OCI-LY3 (cell line): ENCODE measurements at regions not wholly inside any gene's neighbourhood (a gene's known extent, or its start where the extent isn't known, plus 50 kb on each side); places are given as distances from the start of the nearest gene placed in this dataset.

Source experiments
- H2AFZ ChIP-seq: fragments of 200-600, 300-600 bp; shearing (Covaris generic); 2 replicates; pipeline ENCODE4 v1.6.0; 2014; ENCODE audit warnings: antibody characterized with exemption, low read depth, low read length
- H3K27ac ChIP-seq: fragments of 200-600, 300-600 bp; sonication (generic); 2 replicates; pipeline ENCODE4 v1.5.1; 2014; ENCODE audit warnings: mild to moderate bottlenecking, low read length, moderate library complexity, mixed read lengths
- H3K27me3 ChIP-seq: fragments of 200-600, 300-600 bp; sonication (generic); 2 replicates; pipeline ENCODE4 v1.6.1; 2014; ENCODE audit warnings: low read depth, low read length, mixed read lengths
- H3K36me3 ChIP-seq: fragments of 200-600, 300-600 bp; sonication (generic); replicated peaks from 2 replicates; pipeline ENCODE3; 2014; ENCODE audit warnings: low read depth, low read length, mixed read lengths
- H3K4me1 ChIP-seq: fragments of 300-600, 200-600 bp; sonication (generic); 2 replicates; pipeline ENCODE4 v1.6.1; 2014; ENCODE audit warnings: low read length, mixed read lengths
- H3K4me2 ChIP-seq: fragments of 200-600, 300-600 bp; sonication (generic); 2 replicates; pipeline ENCODE4 v1.6.1; 2014; ENCODE audit warnings: low read length, mixed read lengths
- H3K4me3 ChIP-seq: fragments of 300-600, 200-600 bp; sonication (generic); 2 replicates; pipeline ENCODE4 v1.5.1; 2014; ENCODE audit warnings: antibody characterized with exemption, mild to moderate bottlenecking, low read length, moderate library complexity
- H3K79me2 ChIP-seq: fragments of 300-600, 200-600 bp; shearing (Covaris generic); 2 replicates; pipeline ENCODE4 v1.6.1; 2014; ENCODE audit warnings: mild to moderate bottlenecking, low read length, mixed read lengths
- H3K9ac ChIP-seq: fragments of 300-600, 200-600 bp; shearing (Covaris generic); 2 replicates; pipeline ENCODE4 v1.6.0; 2014; ENCODE audit warnings: mild to moderate bottlenecking, low read length, moderate library complexity
- H3K9me3 ChIP-seq: fragments of 200-600, 300-600 bp; shearing (Covaris generic); 2 replicates; pipeline ENCODE4 v1.6.1; 2014; ENCODE audit warnings: low read length, mixed read lengths; ENCODE audit not compliant: insufficient read depth
- H4K20me1 ChIP-seq: fragments of 200-600, 300-600 bp; sonication (generic); 2 replicates; pipeline ENCODE4 v1.6.1; 2016; ENCODE audit warnings: low read length, mixed read lengths; ENCODE audit not compliant: insufficient read depth
- EZH2phosphoT487 ChIP-seq: fragments of 200-600 bp; shearing (Covaris generic); IDR thresholded peaks from 2 replicates; pipeline ENCODE4 v1.6.1; 2018; ENCODE audit warnings: antibody characterized with exemption, mixed run types, low read depth
- TF ChIP-seq, protein P1 (sequence below): fragments of 200-600, 300-600 bp; sonication (generic); IDR thresholded peaks from 2 replicates; pipeline ENCODE4 v1.5.1; 2014; ENCODE audit warnings: antibody characterized with exemption, low read length, low read depth

DNA sequence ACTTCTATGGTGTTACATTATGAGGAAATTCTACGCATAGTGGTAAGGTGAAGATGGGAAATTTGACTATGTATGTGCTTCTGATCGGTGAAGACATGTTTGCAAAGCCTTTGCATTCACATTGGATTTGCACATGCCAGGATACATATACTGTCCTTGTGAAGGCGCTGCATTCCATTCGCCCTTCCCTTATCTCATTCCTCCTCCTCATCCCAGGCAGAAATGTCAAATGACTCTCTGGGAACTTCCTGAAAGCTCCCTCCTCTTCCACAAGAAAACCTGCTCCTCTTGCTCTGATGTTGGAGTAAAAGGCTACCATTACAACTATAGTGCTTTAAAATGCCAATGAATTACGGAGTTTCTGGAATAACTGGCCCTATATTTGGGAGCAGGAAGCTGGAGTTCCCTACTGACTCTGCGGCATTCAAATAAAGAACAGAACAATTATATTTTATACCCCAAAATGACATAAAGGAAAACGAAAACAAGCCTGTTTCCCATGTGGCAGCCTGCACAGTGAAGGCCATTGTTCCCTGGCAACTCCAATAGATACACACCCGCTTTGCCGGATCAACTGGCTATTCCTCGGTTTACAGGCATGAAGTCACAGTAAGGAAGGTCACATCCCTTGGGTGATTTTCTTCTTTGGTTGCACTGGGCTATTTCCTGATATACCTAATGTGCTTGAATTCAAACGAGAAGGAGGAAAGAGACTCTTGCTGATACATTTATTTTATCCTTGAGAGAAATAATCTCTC, 84.5 kb downstream of the AREG start:
- no peak overlapping the region for H3K27ac ChIP-seq

DNA sequence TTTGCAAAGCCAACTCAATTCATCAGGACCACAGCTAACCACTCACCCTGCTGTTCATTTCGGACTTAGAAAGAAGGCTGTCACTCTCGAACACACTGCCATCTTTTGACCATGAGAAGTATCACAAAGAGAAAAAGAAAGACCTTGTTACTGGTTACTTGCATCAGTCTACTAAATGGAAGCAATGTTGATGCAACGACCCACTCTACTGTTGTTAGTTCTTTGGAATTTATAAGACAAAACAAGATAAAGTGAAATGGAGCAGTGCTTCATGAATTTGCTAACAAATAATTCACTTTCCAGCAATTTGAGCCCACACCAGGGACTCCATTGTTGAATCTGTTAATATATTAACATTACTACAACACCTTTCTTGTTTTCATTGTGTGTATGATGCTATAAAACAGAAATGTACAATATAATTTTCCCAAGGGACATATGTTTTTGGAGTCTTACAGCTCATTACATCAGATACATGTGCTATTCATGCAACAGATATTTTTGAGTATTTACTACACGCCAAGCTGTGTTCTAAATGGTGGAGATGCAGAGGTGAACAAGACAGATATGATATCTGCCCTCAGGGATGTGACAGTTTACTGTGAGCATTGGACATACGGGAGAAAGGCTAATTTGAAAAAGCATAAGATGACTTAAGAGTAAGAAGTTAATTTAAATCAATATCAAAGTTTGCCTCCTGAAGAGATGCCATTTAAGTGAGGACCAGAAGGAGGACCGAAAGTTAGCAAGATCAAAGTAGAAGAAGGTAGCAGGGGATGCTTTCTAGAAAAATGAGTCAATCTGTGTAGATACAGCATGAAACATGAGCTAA, 87.2 kb downstream of the AREG start:
- Histone ChIP-seq H3K27ac (no peak overlapping the region), H3K4me2 (peak overlapping the region; percentile 43), H2AFZ (no peak overlapping the region)

More for the DNA sequence above, 84.5 kb downstream of the AREG start:
- Histone ChIP-seq H3K4me3 (no peak overlapping the region), H3K4me1 (0 out of 2 replicates have a peak, but pooled peaks cover 3% of the 10 kb centered on the region), H3K9me3 (no peaks in the 10 kb centered on the region), H3K36me3 (no peaks in the 10 kb centered on the region), H4K20me1 (no peaks in the 10 kb centered on the region), H3K9ac (no peak overlapping the region), H3K79me2 (no peaks in the 10 kb centered on the region), H2AFZ (no peak overlapping the region), H3K27me3 (0 out of 2 replicates have a peak, but pooled peaks cover 6% of the 10 kb centered on the region), H3K4me2 (no peak overlapping the region)
- TF ChIP-seq EZH2phosphoT487: no peak
- TF ChIP-seq, protein P1, sequence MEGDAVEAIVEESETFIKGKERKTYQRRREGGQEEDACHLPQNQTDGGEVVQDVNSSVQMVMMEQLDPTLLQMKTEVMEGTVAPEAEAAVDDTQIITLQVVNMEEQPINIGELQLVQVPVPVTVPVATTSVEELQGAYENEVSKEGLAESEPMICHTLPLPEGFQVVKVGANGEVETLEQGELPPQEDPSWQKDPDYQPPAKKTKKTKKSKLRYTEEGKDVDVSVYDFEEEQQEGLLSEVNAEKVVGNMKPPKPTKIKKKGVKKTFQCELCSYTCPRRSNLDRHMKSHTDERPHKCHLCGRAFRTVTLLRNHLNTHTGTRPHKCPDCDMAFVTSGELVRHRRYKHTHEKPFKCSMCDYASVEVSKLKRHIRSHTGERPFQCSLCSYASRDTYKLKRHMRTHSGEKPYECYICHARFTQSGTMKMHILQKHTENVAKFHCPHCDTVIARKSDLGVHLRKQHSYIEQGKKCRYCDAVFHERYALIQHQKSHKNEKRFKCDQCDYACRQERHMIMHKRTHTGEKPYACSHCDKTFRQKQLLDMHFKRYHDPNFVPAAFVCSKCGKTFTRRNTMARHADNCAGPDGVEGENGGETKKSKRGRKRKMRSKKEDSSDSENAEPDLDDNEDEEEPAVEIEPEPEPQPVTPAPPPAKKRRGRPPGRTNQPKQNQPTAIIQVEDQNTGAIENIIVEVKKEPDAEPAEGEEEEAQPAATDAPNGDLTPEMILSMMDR: no peak

DNA sequence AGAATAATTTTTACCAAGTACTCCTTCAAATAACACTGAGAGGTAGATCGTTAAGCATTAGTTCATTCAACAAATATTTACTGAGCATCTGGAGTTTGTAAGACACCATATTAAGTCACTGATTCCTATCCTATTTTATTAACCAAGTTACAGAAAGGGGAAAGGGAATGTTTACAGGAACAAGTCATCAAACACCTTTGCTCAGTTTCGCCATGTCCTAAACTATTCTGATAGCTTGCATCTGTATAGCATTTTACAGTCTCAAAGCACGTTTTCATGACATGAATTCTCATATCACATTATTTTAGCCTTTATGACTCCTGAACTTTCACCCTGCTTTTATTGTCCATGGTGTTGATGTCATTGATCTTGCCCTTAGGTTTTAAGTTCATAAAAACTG, 89.2 kb downstream of the AREG start:
- Histone ChIP-seq H3K4me3 (no peak overlapping the region), H3K9me3 (no peaks in the 10 kb centered on the region), H2AFZ (no peak overlapping the region), H3K9ac (no peak overlapping the region), H3K27me3 (0 out of 2 replicates have a peak, but pooled peaks cover 12% of the 10 kb centered on the region), H3K36me3 (no peaks in the 10 kb centered on the region), H3K4me2 (no peak overlapping the region), H4K20me1 (no peaks in the 10 kb centered on the region), H3K4me1 (peaks cover 9% of the 10 kb centered on the region), H3K79me2 (no peaks in the 10 kb centered on the region), H3K27ac (no peak overlapping the region)
- TF ChIP-seq EZH2phosphoT487: no peak
- TF ChIP-seq, protein P1: no peak

More for the DNA sequence above, 87.2 kb downstream of the AREG start:
- Histone ChIP-seq H3K27me3 (0 out of 2 replicates have a peak, but pooled peaks cover 7% of the 10 kb centered on the region), H3K79me2 (no peaks in the 10 kb centered on the region), H3K4me3 (no peak overlapping the region), H3K36me3 (no peaks in the 10 kb centered on the region), H3K9me3 (no peaks in the 10 kb centered on the region), H4K20me1 (no peaks in the 10 kb centered on the region), H3K4me1 (peaks cover 9% of the 10 kb centered on the region), H3K9ac (no peak overlapping the region)
- TF ChIP-seq, protein P1: peak; percentile 88
- TF ChIP-seq EZH2phosphoT487: no peak

DNA sequence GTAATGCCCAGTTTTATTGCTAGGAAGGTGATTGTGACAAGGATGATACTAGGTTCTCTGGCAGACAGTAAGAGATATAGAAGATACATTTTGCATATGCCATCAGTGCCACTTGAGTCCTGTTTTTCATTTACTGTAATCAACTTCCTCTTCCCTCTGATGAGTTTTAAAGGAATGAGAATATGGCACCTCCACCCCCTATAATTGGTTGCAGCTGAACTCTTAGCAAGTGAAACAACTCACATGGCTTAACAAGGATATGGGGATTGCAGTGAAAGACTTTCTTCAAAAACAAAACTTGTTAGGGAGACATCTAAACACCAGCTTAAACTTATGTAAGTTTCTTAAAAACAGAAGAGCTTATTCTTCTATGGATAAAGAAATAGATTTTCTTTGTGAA, 90.0 kb downstream of the AREG start:
- Histone ChIP-seq H3K36me3 (no peaks in the 10 kb centered on the region), H3K79me2 (no peaks in the 10 kb centered on the region), H3K9ac (no peak overlapping the region), H2AFZ (no peak overlapping the region), H3K9me3 (no peaks in the 10 kb centered on the region), H3K4me3 (no peak overlapping the region), H3K4me2 (no peak overlapping the region), H4K20me1 (no peaks in the 10 kb centered on the region), H3K4me1 (peaks cover 9% of the 10 kb centered on the region), H3K27ac (no peak overlapping the region), H3K27me3 (0 out of 2 replicates have a peak, but pooled peaks cover 12% of the 10 kb centered on the region)
- TF ChIP-seq, protein P1: no peak
- no peak for TF ChIP-seq EZH2phosphoT487
